ENCODE measurements at regions not wholly inside any gene's neighbourhood (a gene's known extent, or its start where the extent isn't known, plus 50 kb on each side); places are given as distances from the start of the nearest gene placed in this dataset.
A peak's percentile ranks its signal among the peaks of the same experiment; 100 is the strongest.
"Not testable (repeated sequence)": the region's sequence is repeated elsewhere in the genome, so short reads cannot be mapped to it uniquely, and the experiment has no call there.

DNA sequence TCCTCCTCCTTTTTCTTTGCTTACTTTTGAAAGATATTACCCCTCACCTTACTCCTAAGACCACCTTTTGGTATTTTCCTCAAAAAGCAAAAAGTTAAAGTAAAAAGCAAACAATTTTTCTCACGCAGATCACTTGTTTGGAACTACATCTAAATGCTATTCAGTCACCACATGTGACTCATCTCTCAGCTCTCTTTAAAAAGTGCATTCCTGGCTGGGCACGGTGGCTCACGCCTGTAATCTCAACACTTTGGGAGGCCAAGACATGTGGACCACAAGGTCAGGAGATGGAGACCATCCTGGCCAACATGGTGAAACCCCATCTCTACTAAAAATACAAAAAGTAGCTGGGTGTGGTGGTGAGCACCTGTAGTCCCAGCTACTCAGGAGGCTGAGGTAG lies 218.0 kb downstream of the HS3ST3B1 start:
- not testable (repeated sequence) for DNase-seq

DNA sequence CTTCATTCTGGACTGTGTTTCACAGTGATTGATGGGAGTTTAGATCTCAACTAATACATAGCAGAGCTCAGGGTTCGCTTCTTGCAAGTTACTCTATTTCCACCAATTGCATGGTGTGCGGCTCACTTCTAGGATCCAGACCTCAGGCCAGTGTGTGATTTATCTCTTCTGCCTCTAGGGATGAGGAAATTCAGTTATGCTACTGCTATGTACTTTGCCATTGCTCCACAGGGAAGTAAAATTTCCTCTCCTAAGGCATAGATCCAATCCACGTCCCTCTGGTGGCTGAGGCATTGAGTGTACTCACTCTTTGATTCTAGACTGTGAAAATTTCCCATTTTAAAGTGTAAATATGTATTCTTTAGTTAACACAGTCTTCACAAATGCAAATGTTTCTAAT lies 214.1 kb downstream of the HS3ST3B1 start:
- DNase-seq, result no peak

DNA sequence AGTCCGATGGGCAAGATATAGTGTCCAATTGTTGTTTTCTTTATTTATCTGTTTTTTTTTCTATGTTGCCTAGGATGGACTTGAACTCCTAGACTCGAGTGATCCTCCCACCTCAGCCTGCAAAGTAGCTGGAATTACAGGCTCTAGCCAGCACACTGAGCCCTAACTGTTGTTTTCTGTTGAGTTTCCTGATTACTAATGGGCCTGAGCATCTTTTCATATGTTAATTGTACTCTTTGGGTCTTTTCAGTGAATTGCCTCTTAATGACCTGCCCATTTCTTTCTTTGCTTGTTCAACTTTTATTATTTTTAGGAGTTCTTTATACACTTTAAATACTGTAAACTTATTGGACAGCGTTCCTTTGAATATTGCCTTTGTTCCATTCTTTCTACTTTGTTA lies 213.0 kb downstream of the HS3ST3B1 start:
- DNase-seq, result no peak

DNA sequence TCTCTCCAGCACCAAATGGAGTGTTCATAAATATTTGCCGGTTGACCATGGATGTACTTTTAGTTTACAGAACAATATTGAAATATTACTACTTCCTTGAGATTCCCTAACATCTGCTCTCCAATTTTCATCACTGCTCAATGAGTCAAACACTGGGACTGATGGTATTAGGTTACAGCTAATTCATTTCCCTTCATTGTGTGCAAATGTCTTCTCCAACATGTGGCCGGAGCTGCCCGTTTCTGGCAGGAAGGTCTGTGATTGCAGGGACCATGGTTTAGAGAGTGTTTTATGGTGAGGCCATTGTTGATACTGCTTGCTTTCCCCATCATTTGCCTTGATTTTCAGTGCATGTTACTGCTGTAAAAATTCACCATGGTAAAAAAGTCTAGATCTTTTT lies 209.3 kb downstream of the HS3ST3B1 start:
- DNase-seq, result no peak

DNA sequence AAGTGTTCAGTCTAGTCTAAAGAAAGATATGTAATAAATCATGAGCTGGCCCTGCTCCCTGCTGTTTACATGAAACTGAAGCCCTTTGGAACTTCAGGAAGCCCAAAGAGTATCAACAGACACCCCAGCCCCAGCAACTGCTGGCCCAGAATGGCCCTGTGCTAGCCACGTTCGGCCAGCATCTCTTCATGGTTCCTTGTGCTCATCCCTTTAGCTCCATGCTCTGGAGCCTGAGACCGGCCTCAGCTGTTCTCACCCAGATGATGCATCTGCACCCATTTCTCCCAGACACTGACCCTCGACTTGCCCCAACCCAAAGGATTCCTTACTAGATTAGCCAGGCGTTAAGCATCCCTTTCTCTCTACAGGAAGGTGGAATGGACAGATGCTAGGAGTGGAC lies 207.3 kb downstream of the HS3ST3B1 start:
- no peak for DNase-seq

DNA sequence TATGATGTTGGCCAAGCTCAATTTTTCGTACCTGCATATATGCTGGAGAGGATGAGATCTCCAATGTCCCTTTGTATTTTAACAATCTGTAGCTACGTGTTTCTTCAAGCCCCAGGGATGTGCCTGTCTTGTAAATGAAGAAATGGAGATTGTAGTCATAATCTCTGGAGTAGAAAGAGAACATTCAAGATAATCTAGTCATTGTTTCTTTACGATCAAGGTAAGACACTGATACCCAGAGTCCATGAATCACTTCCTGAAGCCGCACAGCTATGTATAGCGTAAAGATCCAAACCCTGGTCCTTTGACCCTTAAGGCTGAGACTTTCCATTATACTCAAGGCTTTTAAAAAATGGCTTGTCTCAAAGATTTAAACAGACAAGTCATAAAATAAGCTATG lies 205.5 kb downstream of the HS3ST3B1 start:
- DNase-seq, result no peak

DNA sequence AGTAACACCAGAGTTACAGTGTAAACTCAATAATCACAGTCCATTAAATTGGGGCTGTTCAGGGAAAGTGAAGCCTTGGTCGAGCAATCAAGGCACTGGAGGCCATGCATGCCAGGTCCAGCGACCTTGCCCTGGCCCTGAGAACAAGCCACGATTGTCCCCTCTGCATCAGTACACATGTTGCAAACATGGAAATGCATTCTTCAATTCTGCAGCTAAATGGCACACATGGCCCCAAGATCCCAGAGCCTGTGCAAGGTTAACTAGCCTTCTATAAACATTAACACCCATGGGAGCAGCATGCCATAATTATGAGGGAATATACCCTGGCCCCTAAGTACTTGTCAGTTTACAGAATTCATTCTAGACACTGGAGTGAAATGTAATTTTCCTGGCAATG lies 204.7 kb downstream of the HS3ST3B1 start:
- no peak for DNase-seq

DNA sequence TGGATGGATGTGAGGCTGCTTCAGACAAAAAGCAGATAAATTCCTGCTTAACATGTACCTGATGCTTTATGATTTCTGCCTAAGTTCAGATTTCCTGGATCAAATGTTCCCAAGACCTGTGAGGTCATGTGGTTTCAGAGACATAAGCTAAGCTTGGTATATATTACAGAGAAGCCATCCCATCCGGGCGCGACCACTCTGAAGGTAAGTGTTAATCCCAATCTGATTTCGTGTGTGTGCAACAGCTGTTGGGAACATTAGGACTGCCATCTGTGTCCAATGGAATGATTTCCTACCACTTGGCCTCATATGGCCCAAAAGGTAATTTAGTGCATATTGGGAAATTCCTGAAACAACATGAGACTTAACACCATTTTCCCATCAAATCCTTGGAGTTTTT lies 199.1 kb downstream of the HS3ST3B1 start:
- DNase-seq, result no peak

DNA sequence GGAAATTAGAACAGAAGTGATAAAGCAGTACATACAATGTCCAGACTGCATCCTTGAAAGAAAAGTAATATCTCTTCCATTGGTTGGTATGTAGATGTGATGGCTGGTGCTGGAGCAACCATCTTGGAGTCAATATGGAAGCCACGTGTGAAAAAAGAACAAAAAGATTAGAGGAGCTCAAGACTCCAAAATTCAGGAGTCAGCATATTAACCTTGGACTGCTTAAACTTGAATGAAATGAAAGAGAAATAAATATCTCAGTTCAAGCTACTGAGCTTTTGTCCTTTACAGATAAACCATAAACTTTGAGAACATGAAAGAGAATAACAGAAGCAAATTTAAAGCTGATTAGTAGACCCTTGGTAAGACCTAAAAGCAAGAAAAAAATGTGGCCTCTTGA lies 197.9 kb downstream of the HS3ST3B1 start:
- no peak for DNase-seq

DNA sequence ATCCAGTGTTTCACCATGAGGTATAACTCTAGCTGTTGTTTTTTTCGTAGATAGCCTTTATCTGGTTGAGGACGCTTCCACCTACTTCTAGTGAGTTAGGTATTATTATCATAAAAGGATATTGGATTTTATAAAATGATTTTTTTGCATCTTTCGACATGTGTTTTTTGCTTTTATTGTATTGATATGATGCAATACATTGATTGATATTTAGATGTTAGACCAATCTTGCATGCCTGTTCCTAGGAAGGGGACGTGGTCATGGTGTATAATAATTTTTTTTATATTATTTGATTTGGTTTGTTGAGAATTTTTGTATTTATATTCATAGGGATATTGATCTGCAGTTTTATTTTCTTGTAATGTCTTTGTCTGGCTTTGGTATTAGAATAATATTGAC lies 193.3 kb downstream of the HS3ST3B1 start:
- DNase-seq, result no peak

DNA sequence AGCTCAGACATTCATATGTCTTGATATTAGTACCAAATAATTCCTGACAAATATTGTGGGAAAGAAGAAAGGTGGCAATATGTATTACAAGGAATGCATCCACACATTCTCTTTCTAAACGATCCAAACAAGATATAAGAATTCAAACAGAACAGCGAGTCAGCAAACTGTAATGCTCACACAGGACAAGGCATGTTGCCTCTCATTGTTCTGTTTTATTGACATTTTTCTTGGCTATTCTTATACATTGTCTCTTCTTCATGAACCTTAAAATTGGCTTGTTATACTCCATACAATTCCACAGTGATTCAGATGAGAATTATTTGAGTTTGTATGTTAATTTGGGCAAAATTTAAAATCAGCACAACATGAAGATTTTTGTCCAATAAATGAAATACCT lies 189.1 kb downstream of the HS3ST3B1 start:
- DNase-seq, result no peak

DNA sequence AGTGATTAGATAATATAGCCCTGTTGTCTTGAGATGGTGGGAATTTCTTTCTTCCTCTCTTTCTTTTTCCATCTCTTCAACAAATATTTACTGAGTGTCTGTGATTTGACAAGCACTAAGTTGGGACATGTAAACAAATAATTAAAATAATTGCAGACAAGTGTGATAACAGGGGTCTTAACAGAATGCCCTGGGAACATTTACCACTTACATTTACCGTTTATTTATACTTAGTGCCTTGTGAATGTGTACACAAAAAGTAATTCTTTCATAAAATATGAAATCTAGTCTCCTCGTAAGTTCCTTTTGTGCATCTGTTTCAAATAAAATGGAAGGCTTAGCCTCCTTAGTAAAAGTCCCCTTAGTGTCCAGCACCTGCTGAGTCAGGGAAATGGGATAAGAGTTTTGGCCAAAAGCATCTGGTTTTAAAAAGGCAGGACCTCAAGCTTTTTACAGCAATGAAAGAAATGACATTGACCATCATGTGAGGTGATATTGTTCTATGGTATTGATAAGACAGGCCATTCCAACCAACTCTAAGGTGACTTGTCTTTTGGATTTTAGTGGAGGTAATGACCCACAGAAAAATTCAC lies 188.2 kb downstream of the HS3ST3B1 start:
- DNase-seq, result no peak

DNA sequence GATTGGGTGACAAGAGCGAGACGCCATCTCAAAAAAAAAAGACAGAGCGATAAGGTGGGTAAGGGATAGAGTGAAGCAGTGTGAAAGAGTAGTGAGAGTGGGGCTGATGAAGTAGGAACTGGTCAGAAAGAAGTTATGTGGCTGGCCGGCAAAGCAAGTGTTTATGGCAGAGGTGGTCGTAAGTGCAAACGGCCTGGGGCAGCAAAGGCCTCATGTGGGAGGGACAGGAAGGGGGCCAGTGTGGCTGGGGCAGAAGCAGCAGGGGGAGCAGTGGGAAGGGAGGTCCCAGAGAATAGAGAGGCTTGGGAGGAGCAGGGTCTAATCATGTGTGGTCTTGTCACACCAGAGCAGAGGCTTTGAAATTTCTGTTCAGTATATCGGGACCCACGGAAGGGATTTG lies 186.2 kb downstream of the HS3ST3B1 start:
- no peak for DNase-seq

DNA sequence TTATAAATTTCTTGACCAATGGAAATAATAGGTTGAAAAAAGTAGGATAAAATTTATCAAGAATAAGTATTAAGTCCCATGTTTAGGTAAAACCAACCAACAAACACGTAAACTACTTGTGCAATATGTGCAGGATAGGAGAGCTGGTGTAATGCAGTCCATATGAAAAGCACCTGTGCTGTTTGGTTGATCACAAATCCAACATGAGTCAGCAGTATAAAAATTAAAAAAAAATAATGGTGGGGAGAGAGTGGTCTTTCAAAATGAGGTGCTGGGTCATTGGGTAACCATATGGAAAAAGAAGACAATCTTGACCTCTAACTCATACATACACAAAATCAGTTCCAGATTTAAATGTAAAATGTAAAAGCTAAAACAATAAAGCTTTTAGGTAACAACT lies 181.8 kb downstream of the HS3ST3B1 start:
- DNase-seq, result no peak

DNA sequence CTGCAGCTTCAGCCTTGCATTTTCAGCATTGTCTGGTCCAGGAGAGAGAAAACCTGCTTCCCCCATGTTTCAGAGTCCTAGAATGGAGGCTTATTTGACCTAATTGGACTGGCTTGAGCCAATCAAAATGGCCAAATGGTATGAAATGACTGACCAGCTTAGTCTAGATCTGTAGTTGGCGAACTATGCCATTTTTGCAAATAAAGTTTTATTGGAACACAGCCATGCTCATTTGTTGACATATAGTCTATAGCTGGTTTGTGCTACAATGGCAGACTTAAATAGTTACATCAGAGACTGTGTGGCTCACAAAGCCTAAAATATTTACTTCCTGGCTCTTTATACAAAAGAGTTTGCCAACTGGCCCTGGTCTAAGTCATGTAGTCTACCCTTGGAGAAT lies 180.8 kb downstream of the HS3ST3B1 start:
- DNase-seq, result no peak

DNA sequence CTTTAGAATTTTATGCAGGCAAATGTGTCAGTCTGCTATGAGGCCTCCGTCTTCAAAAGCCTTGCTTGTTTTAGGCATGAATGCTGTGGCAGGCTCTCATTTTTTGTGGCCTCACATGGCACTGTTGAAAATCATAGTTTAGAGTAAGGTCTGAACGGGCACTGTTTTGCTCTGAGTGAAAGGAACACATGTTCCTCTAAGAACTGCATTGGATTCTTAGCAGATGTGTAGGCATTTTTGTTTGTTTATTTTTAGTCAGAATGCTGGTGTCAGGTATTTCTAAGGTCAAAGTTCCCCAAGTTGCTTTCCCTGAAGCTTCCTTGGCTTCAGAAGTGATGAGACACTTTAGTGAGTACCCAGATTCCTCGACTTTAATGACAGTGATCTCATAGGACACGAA lies 173.7 kb downstream of the HS3ST3B1 start:
- no peak for DNase-seq

DNA sequence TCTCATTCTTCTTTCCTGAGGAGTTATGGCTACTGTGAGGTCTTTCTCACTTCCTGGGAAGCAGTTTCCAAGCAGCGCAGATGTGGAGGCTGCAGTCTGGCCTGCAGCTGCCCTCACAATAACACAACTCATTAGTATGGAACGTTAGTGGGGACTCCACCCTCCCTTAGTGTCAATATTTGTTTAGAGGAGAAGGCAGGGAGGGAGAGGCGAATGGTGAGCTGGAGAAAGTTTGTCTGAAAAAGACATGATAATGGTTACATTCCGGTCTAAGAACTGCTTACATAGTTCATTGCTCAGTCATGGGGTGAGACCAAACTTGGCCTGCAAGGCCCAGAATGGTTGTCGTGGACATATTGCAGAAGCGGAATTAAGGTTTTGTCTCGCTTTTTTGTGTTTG lies 170.2 kb downstream of the HS3ST3B1 start:
- DNase-seq, result no peak

DNA sequence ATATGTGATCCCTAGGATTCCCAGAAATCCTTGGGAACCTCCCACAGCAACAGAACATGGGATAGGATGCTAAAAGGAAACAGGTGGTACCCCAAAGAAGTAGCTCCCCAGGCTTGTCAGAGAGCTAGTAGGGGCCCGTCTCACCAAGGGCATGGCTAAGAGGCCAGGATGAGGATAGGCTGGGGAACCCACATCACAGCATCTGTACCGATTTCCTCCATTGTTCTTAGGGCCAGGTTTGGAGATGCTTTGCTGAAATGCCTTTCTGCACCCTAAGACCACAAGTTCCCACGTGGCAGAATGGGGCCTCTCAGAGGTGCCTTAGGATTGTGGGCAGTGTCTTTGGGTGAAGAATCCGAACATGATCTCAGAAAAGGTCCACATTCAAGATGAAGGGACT lies 169.5 kb downstream of the HS3ST3B1 start:
- DNase-seq, result no peak

DNA sequence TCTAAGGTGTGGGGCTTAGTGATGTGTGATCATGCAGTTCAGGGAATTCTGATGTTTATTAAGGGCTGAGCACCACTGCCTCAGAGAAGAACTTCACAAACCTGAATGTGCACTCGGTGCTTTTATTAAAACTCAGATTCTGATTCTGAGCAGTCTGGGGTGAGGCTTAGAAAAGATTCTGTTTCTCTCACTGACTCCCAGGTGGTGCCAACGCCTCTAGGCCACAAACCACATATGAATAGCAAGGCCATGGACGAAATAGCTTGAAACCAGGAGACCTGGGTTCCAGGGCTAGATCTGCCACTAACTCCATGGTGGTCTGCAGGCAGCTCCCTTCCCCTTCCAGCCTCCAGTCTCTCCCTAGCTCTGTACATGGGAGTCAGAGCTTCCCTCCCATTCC lies 169.1 kb downstream of the HS3ST3B1 start:
- no peak for DNase-seq

DNA sequence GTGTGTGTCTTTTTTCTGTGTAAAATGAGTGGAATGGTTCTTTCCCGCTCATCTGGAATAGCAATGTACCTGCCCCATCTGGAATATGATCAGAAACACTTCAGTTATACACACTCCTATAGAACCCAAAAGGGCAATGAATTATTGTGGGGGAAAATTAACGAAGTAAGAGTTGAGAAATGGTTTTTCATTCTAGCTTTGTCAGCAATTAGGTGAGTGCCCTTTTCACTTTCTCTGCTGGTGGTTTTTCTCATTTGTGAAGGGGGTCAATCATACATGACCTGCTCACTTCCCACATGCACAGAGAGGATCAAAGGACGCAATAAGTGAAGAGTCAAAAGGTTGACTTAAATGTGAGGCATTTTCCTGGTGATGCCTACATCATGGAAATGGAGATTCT lies 168.0 kb downstream of the HS3ST3B1 start:
- no peak for DNase-seq

DNA sequence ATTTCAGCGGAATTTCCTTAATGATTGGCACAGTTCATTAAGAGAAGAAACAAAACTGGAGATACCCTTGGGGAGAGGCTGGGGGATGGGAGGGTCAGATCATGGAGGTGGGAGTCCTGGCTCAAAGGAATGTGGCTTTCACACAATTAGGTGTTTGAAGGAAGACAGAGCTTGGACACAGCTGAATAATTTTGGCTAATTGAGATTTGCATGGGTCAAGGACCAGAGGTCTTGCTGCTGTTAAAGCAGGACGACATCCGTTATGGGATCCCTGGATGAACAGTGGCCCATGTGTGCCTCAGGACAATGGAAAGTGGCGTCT lies 160.3 kb downstream of the HS3ST3B1 start:
- no peak for DNase-seq

DNA sequence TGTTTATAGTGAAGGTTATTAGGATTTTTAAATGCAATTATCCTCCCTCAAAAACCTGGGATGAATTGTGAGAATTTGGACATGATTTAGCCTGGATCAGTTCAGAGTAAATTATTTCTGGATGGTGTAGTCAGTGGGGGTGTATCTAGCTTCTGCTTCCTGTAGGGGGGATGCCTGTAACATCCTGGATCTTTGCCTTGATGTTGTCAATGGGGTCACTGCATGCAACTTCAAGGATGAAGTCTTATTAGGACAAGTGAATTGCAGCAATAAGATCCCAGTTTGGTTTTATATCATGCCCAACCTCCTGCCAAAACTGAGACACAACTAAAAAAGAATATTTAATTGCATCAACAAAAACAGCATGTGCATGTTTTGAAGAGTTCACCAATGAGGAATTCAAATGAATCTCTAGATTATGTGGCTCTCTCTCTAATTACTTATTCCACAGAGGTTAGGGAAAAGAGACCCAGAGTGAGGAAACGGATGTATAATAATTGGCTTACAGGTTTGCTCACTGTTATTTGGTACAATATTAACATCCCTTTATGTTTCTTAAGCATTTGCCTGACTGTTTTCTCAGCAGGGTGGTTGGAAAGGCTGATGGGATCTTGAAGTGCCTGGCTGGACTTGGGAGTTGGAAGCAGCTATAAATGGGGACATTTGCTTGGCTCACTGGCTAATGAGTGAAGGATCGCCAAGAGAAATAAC lies 159.8 kb downstream of the HS3ST3B1 start:
- no peak for DNase-seq

DNA sequence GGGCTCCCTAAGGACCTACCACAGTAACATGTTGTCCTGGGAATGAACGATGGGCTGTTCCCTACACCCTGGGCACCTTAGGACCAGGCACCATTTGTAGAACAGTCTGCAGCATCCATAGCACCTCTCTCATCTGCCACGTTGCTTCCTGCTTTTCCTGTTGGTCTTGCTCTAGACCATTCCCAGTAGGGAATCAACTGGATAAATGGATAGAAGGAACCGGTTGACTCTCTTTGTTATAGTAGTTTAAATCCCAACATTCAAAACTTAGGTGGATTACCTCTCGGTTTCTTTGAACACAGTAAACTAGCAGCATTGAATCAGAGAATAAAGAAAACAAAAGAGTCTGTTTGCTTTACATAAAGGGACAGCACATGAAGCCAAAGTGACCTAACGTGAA lies 159.1 kb downstream of the HS3ST3B1 start:
- no peak for DNase-seq

DNA sequence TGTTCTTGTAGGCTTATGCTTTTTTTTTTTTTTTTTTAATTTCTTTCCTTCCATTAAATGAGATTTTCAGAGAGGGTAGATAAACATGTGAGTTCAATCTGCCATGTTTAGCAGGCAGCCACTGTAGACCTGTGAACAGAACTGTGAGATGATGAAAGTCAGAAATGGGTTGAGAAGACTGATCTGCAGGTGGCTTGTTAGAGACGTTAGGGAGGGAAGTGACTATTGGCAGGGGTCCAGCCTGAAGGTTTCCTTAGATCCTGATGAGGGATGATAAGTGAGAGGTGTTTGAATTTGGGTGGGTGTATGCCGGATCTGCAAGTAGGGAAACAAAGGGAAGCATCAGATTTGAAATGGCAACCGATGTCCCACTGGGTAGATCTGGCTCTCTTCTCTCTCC lies 157.8 kb downstream of the HS3ST3B1 start:
- DNase-seq, result peak; percentile 24

DNA sequence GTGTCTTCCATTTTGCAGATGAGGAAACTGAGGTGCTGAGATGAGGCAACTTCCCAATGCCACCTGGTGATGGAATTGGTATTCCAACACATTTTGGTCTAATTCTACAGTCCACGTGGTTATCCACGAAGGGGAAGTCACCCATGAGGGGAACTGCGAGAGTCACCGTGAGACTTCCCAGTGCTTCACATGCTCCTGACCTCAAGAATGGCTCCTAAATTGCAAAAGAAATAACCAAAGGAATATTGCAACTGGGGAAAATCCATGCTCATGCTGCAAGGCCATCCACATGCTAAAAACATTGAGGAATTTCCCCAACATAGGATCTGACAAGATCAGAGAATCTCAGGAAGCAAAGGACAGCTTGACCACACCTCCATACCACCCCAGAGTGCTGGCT lies 153.9 kb downstream of the HS3ST3B1 start:
- DNase-seq, result no peak

DNA sequence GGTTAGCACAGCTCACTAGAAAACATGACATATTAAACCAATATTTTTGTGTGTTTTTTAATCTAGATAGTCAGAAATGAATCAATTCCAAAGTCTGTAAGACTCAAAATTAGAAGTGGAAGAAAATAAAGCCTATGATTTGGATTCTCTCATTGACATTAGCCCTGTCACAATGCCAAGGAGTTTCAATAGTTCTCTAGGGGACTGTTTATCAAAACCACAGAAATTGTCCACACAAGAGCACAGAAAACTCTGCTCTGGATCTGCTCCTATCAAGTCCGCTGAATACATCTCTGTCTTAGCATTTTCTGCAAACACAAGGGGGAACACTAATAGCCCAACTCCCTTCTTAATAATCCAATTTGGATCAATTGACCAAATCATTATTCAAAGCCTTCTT lies 152.0 kb downstream of the HS3ST3B1 start:
- DNase-seq, result no peak

Data from OCI-M1 (cell line).